Hepatocyte (in vitro differentiated cells): ENCODE measurements at regions not wholly inside any gene's neighbourhood (a gene's known extent, or its start where the extent isn't known, plus 50 kb on each side); places are given as distances from the start of the nearest gene placed in this dataset.

Experiments used
- DNase-seq: peaks from one replicate; pipeline ENCODE4 v3.0.0-alpha.2; 2016; ENCODE audit warnings: low spot score
- H2AFZ ChIP-seq: fragments of 200-600 bp; sonication (generic); 2 replicates; pipeline ENCODE4 v1.6.0; 2016; ENCODE audit warnings: antibody characterized with exemption, mild to moderate bottlenecking
- H3K27ac ChIP-seq: fragments of 200-600 bp; sonication (generic); 2 replicates; pipeline ENCODE4 v1.5.1; 2016; ENCODE audit warnings: mild to moderate bottlenecking
- H3K27me3 ChIP-seq: fragments of 200-600 bp; sonication (generic); 2 replicates; pipeline ENCODE4 v1.6.1; 2016
- H3K36me3 ChIP-seq: fragments of 200-600 bp; sonication (generic); replicated peaks from 2 replicates; pipeline ENCODE4 v1.5.1; 2016; ENCODE audit warnings: low read depth; ENCODE audit not compliant: insufficient read depth
- H3K4me1 ChIP-seq: fragments of 200-600 bp; sonication (generic); 2 replicates; pipeline ENCODE4 v1.5.1; 2016; ENCODE audit warnings: mild to moderate bottlenecking, moderate library complexity; ENCODE audit not compliant: insufficient read depth
- H3K4me2 ChIP-seq: fragments of 200-600 bp; sonication (generic); 2 replicates; pipeline ENCODE4 v1.6.0; 2016
- H3K4me3 ChIP-seq: fragments of 200-600 bp; sonication (generic); 2 replicates; pipeline ENCODE4 v1.5.1; 2016; ENCODE audit warnings: mild to moderate bottlenecking
- H3K79me2 ChIP-seq: fragments of 200-600 bp; sonication (generic); 2 replicates; pipeline ENCODE4 v1.6.0; 2017; ENCODE audit warnings: mild to moderate bottlenecking
- H3K9me2 ChIP-seq: fragments of 200-600 bp; sonication (generic); replicated peaks from 2 replicates; pipeline ENCODE4 v1.6.0; 2017; ENCODE audit warnings: mild to moderate bottlenecking; ENCODE audit not compliant: insufficient read depth
- H3K9me3 ChIP-seq: fragments of 200-600 bp; sonication (generic); 2 replicates; pipeline ENCODE4 v1.5.1; 2016; ENCODE audit warnings: low read depth, mild to moderate bottlenecking
- H4K20me1 ChIP-seq: fragments of 200-600 bp; sonication (generic); 2 replicates; pipeline ENCODE4 v1.6.0; 2016; ENCODE audit warnings: mild to moderate bottlenecking; ENCODE audit not compliant: insufficient read depth, poor library complexity, severe bottlenecking
- EZH2 ChIP-seq: fragments of 200-600 bp; sonication (generic); IDR thresholded peaks from 2 replicates; pipeline ENCODE4 v1.6.1; 2016; ENCODE audit warnings: antibody characterized with exemption, mild to moderate bottlenecking, borderline replicate concordance
- EZH2phosphoT487 ChIP-seq: fragments of 200-600 bp; sonication (generic); IDR thresholded peaks from one replicate; pipeline ENCODE4 v1.6.1; 2018; ENCODE audit warnings: antibody characterized with exemption, mild to moderate bottlenecking, low read depth, moderate library complexity; ENCODE audit not compliant: unreplicated experiment, severe bottlenecking
- WGBS: methylation state at CpG from one replicate; pipeline ENCODE4 v1.1.6; 2016; ENCODE audit warnings: low lambda C conversion rate; ENCODE audit errors: missing lambda C conversion rate; 5-methylcytosine and 5-hydroxymethylcytosine counted together
- TF ChIP-seq, protein P1 (sequence below): fragments of 200-600 bp; sonication (generic); IDR thresholded peaks from 2 replicates; pipeline ENCODE4 v1.5.1; 2016; ENCODE audit warnings: antibody characterized with exemption, mild to moderate bottlenecking; ENCODE audit not compliant: poor library complexity

DNA sequence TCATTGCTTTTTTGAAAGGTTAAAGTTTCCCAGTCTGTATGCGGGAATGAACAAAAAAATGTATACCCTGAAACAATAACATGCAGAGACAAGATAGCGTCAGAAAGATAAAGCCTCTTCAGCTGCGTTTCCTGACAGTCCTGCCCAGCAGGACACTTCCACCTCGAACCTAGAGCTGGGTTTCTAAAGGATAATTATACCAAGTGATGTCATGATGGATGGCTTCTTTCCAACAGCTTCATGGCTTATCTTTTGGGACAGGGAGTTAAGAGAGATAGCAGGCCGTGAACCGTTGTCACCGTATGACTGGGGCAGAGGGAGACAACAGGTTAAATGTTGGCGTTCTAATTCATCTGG is 267.6 kb upstream of the SGK1 start:
- no peaks in the 10 kb centered on the region for H3K9me2 ChIP-seq
- H3K4me1 ChIP-seq, result no peaks in the 10 kb centered on the region
- no peaks in the 10 kb centered on the region for H3K9me3 ChIP-seq
- 62% methylated on average over 8 of the region's 8 CpGs for WGBS
- no peak for DNase-seq
- no peaks in the 10 kb centered on the region for H3K79me2 ChIP-seq
- no peaks in the 10 kb centered on the region for H3K36me3 ChIP-seq
- H3K27me3 ChIP-seq, result no peaks in the 10 kb centered on the region
- TF ChIP-seq, protein P1, sequence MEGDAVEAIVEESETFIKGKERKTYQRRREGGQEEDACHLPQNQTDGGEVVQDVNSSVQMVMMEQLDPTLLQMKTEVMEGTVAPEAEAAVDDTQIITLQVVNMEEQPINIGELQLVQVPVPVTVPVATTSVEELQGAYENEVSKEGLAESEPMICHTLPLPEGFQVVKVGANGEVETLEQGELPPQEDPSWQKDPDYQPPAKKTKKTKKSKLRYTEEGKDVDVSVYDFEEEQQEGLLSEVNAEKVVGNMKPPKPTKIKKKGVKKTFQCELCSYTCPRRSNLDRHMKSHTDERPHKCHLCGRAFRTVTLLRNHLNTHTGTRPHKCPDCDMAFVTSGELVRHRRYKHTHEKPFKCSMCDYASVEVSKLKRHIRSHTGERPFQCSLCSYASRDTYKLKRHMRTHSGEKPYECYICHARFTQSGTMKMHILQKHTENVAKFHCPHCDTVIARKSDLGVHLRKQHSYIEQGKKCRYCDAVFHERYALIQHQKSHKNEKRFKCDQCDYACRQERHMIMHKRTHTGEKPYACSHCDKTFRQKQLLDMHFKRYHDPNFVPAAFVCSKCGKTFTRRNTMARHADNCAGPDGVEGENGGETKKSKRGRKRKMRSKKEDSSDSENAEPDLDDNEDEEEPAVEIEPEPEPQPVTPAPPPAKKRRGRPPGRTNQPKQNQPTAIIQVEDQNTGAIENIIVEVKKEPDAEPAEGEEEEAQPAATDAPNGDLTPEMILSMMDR, result no peak
- TF ChIP-seq EZH2 (no peak), EZH2phosphoT487 (no peak)
- H3K27ac ChIP-seq, result no peak overlapping the region
- no peak overlapping the region for H3K4me2 ChIP-seq
- no peak overlapping the region for H3K4me3 ChIP-seq
- no peaks in the 10 kb centered on the region for H4K20me1 ChIP-seq
- no peak overlapping the region for H2AFZ ChIP-seq

DNA sequence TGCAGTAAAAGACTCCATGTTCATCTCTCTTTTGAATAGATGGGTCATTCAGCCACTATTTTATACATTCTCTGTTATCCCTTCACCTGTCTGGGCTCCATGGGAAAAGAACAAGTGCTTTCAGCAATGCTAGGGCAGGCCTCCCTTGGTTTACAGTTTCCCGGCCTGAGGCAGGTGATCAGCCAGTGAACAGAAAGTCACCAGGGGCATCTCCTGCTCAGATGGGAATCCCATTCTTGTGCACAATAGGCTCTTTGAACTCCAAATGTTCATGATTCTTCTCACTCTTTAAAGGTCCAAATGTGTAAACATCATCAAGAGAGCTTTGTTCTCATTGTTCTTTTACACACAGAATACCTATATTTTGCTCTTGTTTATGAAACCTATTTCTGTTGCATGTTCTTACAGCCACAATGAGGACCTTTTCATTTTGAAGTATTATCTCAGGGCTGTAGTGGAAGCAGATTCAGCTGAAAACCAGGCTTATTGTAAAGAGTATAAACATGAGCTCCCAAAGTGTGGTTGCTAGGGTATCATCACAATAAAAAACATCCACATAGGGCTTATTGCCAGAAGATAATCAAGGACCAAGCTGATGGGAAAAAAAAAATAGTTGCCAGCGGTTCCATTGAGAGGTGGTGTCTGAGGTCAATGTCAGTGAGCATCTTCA is 267.1 kb upstream of the SGK1 start:
- Histone ChIP-seq H3K4me3 (no peak overlapping the region), H3K4me1 (no peaks in the 10 kb centered on the region), H2AFZ (no peak overlapping the region), H4K20me1 (no peaks in the 10 kb centered on the region), H3K27ac (no peak overlapping the region), H3K27me3 (no peaks in the 10 kb centered on the region), H3K4me2 (no peak overlapping the region), H3K36me3 (no peaks in the 10 kb centered on the region), H3K9me2 (no peaks in the 10 kb centered on the region), H3K79me2 (no peaks in the 10 kb centered on the region), H3K9me3 (no peaks in the 10 kb centered on the region)
- TF ChIP-seq EZH2, result no peak
- no peak for TF ChIP-seq EZH2phosphoT487
- TF ChIP-seq, protein P1, result no peak
- WGBS, result 88% methylated on average over 2 of the region's 2 CpGs
- no peak for DNase-seq

DNA sequence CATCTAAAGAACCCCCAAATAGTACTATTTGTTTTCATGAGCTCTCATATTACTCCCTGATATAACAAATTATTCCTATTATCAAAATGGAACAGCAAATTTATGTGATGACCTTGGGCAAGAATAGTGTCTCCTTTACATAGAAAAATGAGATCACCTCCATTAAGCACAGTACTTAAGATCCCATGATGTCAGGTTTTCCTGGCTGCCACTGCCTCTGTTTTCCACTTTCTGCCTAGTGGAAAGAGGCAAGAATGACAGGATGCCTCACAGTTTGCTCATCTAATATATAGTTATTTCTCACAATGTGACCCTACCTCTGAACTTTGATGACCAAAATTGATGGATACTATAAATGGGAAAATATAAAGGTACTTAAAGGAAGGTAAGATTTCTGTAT is 260.1 kb upstream of the SGK1 start:
- Histone ChIP-seq H3K36me3 (no peaks in the 10 kb centered on the region), H3K9me2 (no peaks in the 10 kb centered on the region), H2AFZ (no peak overlapping the region), H3K4me3 (no peak overlapping the region), H3K9me3 (no peaks in the 10 kb centered on the region), H4K20me1 (no peaks in the 10 kb centered on the region), H3K27ac (no peak overlapping the region), H3K4me1 (no peaks in the 10 kb centered on the region), H3K27me3 (no peaks in the 10 kb centered on the region), H3K79me2 (no peaks in the 10 kb centered on the region), H3K4me2 (no peak overlapping the region)
- TF ChIP-seq EZH2phosphoT487, result no peak
- TF ChIP-seq, protein P1, result no peak
- TF ChIP-seq EZH2, result no peak
- no peak for DNase-seq

DNA sequence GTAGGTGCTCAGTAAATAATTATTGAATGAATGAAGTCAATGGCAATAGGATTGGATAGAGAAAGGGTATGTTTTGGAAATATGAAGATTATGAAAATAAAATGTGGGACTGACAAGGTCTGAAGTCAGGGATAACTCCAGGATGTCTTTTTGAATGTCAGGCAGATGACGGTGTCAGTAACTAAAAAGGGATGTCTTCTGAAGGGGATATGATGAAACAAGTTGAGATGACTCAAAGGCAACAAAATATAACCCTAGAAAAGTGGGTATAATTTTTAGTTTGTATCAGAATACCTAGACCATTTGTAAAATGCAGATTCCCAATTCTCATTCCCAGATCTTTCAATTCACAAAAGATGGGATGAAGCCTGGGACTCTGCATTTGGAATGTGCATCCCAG is 257.3 kb upstream of the SGK1 start:
- H3K4me3 ChIP-seq, result no peak overlapping the region
- H4K20me1 ChIP-seq, result no peaks in the 10 kb centered on the region
- H3K27ac ChIP-seq, result no peak overlapping the region
- no peak overlapping the region for H2AFZ ChIP-seq
- H3K27me3 ChIP-seq, result no peaks in the 10 kb centered on the region
- 100% methylated on average over 1 of the region's 1 CpG for WGBS
- H3K9me3 ChIP-seq, result no peaks in the 10 kb centered on the region
- H3K4me1 ChIP-seq, result no peaks in the 10 kb centered on the region
- no peaks in the 10 kb centered on the region for H3K9me2 ChIP-seq
- H3K79me2 ChIP-seq, result no peaks in the 10 kb centered on the region
- no peak overlapping the region for H3K4me2 ChIP-seq
- TF ChIP-seq EZH2phosphoT487 (no peak), EZH2 (no peak)
- TF ChIP-seq, protein P1, result no peak
- no peak for DNase-seq
- H3K36me3 ChIP-seq, result no peaks in the 10 kb centered on the region
